ENCODE measurements at regions not wholly inside any gene's neighbourhood (a gene's known extent, or its start where the extent isn't known, plus 50 kb on each side); places are given as distances from the start of the nearest gene placed in this dataset.
A peak's percentile ranks its signal among the peaks of the same experiment; 100 is the strongest.

DNA sequence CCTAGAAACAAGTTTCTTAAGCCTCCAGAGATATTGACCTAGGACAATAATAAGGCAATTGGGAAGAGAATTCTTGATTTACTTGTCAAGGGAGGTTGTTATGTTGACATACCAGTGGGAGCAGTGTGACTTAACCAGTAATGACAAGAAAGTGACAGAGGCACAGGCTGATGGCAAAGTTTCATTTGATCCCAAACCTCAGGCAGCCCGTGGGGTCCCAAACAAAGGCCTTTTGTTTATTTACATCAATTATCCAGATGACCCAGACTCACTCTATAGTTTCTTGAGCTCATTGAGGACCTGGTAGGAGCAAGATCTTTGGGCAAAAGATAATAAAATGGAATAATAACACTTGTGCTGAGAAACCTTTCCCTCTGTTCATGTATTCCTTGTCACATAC, 336.8 kb downstream of the ARL6IP6 start:
- DNase-seq (ENCODE audit: low spot score): no peak
- ChIA-PET POLR2A (ENCODE audit: low non-redundant PET) (no interaction called here), CTCF (interaction anchor here (0.5 kb wide), 1 partner anchor 9 kb away, joined by 3 read pairs; no protein-coding TSS in a partner anchor)
- H3K27ac ChIP-seq: no peak overlapping the region
- TF ChIP-seq, protein P1, sequence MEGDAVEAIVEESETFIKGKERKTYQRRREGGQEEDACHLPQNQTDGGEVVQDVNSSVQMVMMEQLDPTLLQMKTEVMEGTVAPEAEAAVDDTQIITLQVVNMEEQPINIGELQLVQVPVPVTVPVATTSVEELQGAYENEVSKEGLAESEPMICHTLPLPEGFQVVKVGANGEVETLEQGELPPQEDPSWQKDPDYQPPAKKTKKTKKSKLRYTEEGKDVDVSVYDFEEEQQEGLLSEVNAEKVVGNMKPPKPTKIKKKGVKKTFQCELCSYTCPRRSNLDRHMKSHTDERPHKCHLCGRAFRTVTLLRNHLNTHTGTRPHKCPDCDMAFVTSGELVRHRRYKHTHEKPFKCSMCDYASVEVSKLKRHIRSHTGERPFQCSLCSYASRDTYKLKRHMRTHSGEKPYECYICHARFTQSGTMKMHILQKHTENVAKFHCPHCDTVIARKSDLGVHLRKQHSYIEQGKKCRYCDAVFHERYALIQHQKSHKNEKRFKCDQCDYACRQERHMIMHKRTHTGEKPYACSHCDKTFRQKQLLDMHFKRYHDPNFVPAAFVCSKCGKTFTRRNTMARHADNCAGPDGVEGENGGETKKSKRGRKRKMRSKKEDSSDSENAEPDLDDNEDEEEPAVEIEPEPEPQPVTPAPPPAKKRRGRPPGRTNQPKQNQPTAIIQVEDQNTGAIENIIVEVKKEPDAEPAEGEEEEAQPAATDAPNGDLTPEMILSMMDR (conservative IDR thresholded peaks at IDR 0.05; ENCODE audit: low read depth): no peak

- TF ChIP-seq, protein P1 (conservative IDR thresholded peaks at IDR 0.05; ENCODE audit: low read depth): no peak
- ChIA-PET CTCF (no interaction called here), POLR2A (ENCODE audit: low non-redundant PET) (no interaction called here)
- DNase-seq (ENCODE audit: low spot score): no peak
- H3K27ac ChIP-seq: no peak overlapping the region
Measured at GRCh38 chr2:153052807-153053559, 334.6 kb downstream of the ARL6IP6 start.

- no peak for DNase-seq (ENCODE audit: low spot score)
- no peak overlapping the region for H3K27ac ChIP-seq
- TF ChIP-seq, protein P1 (conservative IDR thresholded peaks at IDR 0.05; ENCODE audit: low read depth): no peak
- POLR2A ChIA-PET (ENCODE audit: low non-redundant PET): no interaction called here
- CTCF ChIA-PET: no interaction called here
Measured at GRCh38 chr2:153047220-153047619, 328.8 kb downstream of the ARL6IP6 start.

GRCh38 chr2:153043385-153043784, 325.0 kb downstream of the ARL6IP6 start:
- CTCF ChIA-PET: no interaction called here
- POLR2A ChIA-PET (ENCODE audit: low non-redundant PET): no interaction called here
- peak; percentile 52 for DNase-seq (ENCODE audit: low spot score)
- H3K27ac ChIP-seq: no peak overlapping the region
- TF ChIP-seq, protein P1 (conservative IDR thresholded peaks at IDR 0.05; ENCODE audit: low read depth): no peak

- TF ChIP-seq, protein P1 (conservative IDR thresholded peaks at IDR 0.05; ENCODE audit: low read depth): no peak
- ChIA-PET CTCF (no interaction called here), POLR2A (ENCODE audit: low non-redundant PET) (no interaction called here)
- no peak overlapping the region for H3K27ac ChIP-seq
- DNase-seq (ENCODE audit: low spot score): no peak
Measured at GRCh38 chr2:153028626-153029025, 310.2 kb downstream of the ARL6IP6 start.

DNA sequence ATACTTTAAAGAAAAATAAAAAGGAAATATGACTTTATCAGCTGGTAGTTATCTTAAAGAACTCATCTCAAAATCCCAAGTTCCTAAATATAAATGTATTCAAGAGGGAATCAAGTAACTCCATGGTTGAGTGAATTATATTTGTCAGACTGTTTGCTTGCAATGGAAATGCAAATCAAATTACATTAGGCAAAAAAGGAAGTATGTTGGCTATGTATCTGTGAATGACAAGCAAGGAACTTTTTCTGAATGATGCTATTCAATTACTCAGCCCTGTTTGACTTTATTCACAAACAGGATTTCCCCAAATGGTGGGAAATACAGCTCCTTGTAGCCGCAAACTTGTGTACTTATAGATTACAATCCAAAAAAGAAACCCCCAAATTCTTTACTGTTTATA, 309.1 kb downstream of the ARL6IP6 start:
- no peak for DNase-seq (ENCODE audit: low spot score)

More for the DNA sequence above, 309.1 kb downstream of the ARL6IP6 start:
- CTCF ChIA-PET: no interaction called here
- TF ChIP-seq, protein P1 (conservative IDR thresholded peaks at IDR 0.05; ENCODE audit: low read depth): no peak
- POLR2A ChIA-PET (ENCODE audit: low non-redundant PET): no interaction called here
- no peak overlapping the region for H3K27ac ChIP-seq

Data from RWPE1 (cell line).